ENCODE measurements at regions not wholly inside any gene's neighbourhood (a gene's known extent, or its start where the extent isn't known, plus 50 kb on each side); places are given as distances from the start of the nearest gene placed in this dataset.

DNA sequence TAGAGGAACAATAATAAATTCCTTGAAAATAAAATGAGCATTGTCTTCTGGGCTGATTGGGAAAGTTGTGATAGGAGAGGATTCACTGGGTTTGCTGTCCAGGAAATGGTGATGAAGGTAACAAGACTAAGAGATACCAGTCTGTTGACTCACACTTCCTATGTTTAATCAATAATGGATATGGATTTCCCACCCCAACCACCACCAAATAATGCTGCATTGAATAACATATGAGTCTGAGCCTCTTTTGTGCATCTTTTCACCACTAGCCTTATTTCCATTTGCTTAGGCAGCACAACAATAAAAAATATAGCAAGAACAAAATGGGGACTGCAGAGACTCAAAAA lies 120.2 kb upstream of the NFIB start:
- TF ChIP-seq POLR2AphosphoS5 (IDR thresholded peaks at IDR 0.05; ENCODE audit: low read depth) (no peak), GABPA (IDR thresholded peaks at IDR 0.05; ENCODE audit: low read depth) (no peak), SPI1 (IDR thresholded peaks at IDR 0.05; ENCODE audit: borderline replicate concordance, low read depth) (no peak)
- TF ChIP-seq, protein P1, sequence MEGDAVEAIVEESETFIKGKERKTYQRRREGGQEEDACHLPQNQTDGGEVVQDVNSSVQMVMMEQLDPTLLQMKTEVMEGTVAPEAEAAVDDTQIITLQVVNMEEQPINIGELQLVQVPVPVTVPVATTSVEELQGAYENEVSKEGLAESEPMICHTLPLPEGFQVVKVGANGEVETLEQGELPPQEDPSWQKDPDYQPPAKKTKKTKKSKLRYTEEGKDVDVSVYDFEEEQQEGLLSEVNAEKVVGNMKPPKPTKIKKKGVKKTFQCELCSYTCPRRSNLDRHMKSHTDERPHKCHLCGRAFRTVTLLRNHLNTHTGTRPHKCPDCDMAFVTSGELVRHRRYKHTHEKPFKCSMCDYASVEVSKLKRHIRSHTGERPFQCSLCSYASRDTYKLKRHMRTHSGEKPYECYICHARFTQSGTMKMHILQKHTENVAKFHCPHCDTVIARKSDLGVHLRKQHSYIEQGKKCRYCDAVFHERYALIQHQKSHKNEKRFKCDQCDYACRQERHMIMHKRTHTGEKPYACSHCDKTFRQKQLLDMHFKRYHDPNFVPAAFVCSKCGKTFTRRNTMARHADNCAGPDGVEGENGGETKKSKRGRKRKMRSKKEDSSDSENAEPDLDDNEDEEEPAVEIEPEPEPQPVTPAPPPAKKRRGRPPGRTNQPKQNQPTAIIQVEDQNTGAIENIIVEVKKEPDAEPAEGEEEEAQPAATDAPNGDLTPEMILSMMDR (IDR thresholded peaks at IDR 0.05; ENCODE audit: insufficient read depth, low read length) = no peak
- TF ChIP-seq, protein P2, sequence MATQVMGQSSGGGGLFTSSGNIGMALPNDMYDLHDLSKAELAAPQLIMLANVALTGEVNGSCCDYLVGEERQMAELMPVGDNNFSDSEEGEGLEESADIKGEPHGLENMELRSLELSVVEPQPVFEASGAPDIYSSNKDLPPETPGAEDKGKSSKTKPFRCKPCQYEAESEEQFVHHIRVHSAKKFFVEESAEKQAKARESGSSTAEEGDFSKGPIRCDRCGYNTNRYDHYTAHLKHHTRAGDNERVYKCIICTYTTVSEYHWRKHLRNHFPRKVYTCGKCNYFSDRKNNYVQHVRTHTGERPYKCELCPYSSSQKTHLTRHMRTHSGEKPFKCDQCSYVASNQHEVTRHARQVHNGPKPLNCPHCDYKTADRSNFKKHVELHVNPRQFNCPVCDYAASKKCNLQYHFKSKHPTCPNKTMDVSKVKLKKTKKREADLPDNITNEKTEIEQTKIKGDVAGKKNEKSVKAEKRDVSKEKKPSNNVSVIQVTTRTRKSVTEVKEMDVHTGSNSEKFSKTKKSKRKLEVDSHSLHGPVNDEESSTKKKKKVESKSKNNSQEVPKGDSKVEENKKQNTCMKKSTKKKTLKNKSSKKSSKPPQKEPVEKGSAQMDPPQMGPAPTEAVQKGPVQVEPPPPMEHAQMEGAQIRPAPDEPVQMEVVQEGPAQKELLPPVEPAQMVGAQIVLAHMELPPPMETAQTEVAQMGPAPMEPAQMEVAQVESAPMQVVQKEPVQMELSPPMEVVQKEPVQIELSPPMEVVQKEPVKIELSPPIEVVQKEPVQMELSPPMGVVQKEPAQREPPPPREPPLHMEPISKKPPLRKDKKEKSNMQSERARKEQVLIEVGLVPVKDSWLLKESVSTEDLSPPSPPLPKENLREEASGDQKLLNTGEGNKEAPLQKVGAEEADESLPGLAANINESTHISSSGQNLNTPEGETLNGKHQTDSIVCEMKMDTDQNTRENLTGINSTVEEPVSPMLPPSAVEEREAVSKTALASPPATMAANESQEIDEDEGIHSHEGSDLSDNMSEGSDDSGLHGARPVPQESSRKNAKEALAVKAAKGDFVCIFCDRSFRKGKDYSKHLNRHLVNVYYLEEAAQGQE (IDR thresholded peaks at IDR 0.05; ENCODE audit: insufficient replicate concordance, low read depth) = no peak

Data from HL-60 (cell line).